CD14-positive monocyte (primary cell): ENCODE measurements at regions not wholly inside any gene's neighbourhood (a gene's known extent, or its start where the extent isn't known, plus 50 kb on each side); places are given as distances from the start of the nearest gene placed in this dataset.

Source experiments
- DNase-seq, 3 donors: peaks; one replicate each; pipeline ENCODE4 v3.0.0-alpha.2; 2011 to 2022
- H2AFZ ChIP-seq: 2 replicates; pipeline ENCODE4 v1.6.0; 2012; ENCODE audit warnings: mild to moderate bottlenecking, low read depth, low read length, inconsistent platforms; ENCODE audit not compliant: insufficient read depth, poor library complexity, severe bottlenecking
- H3K27ac ChIP-seq, 2 donors: 1 replicate in 1 of 2; 2 replicates in 1 of 2; pipeline ENCODE4 v1.5.1; 2012 to 2013; ENCODE audit warnings: low read length in 2 of 2, control low read depth in 1 of 2, inconsistent platforms in 1 of 2, low read depth in 1 of 2, mild to moderate bottlenecking in 1 of 2
- H3K27me3 ChIP-seq, 2 donors: one replicate each; pipeline versions ENCODE4 v1.6.0 to v1.6.1; 2011 to 2013; ENCODE audit warnings: low read length in 2 of 2; ENCODE audit not compliant: control insufficient read depth in 2 of 2, insufficient read depth in 2 of 2
- H3K36me3 ChIP-seq, 2 donors: replicated peaks in 1 of 2; 1 replicate in 1 of 2; 2 replicates in 1 of 2; pipeline versions ENCODE4 v1.5.1 to v1.6.1; 2012 to 2013; ENCODE audit warnings: low read length in 2 of 2, control low read depth in 1 of 2, inconsistent platforms in 1 of 2, mild to moderate bottlenecking in 1 of 2; ENCODE audit not compliant: insufficient read depth in 2 of 2, control insufficient read depth in 1 of 2
- H3K4me1 ChIP-seq, 2 donors: 1 replicate in 1 of 2; 2 replicates in 1 of 2; pipeline versions ENCODE4 v1.5.1 to v1.6.1; 2012 to 2013; ENCODE audit warnings: low read length in 2 of 2, control low read depth in 1 of 2, inconsistent platforms in 1 of 2, mild to moderate bottlenecking in 1 of 2, moderate library complexity in 1 of 2; ENCODE audit not compliant: insufficient read depth in 2 of 2, control insufficient read depth in 1 of 2
- H3K4me2 ChIP-seq: replicated peaks from 2 replicates; pipeline ENCODE3; 2012; ENCODE audit warnings: low read length, moderate library complexity, mild to moderate bottlenecking; ENCODE audit not compliant: poor library complexity, severe bottlenecking; ENCODE audit errors: extremely low read depth
- H3K4me3 ChIP-seq, 3 experiments: fragments of 200-600 bp in 1 of 3; sonication (generic) in 1 of 3; replicated peaks in 1 of 3; 1 replicate in 2 of 3; 2 replicates in 1 of 3; pipeline ENCODE4 v1.5.1; 2011 to 2013; ENCODE audit warnings: low read length in 3 of 3, mild to moderate bottlenecking in 3 of 3, control low read depth in 2 of 3, low read depth in 2 of 3, inconsistent platforms in 1 of 3, moderate library complexity in 1 of 3
- H3K79me2 ChIP-seq: 2 replicates; pipeline ENCODE4 v1.6.0; 2012; ENCODE audit warnings: mild to moderate bottlenecking, control low read depth, inconsistent platforms, low read length, moderate library complexity; ENCODE audit not compliant: insufficient read depth
- H3K9ac ChIP-seq: 2 replicates; pipeline ENCODE4 v1.6.0; 2017; ENCODE audit warnings: low read length, mild to moderate bottlenecking; ENCODE audit not compliant: insufficient read depth, poor library complexity, severe bottlenecking
- H3K9me3 ChIP-seq, 2 donors: replicated peaks in 1 of 2; 1 replicate in 1 of 2; 2 replicates in 1 of 2; pipeline versions ENCODE4 v1.5.1 to v1.6.1; 2012 to 2013; ENCODE audit warnings: low read length in 2 of 2, control low read depth in 1 of 2; ENCODE audit not compliant: control insufficient read depth in 1 of 2, insufficient read depth in 1 of 2
- H4K20me1 ChIP-seq: 2 replicates; pipeline ENCODE4 v1.6.0; 2012; ENCODE audit warnings: mild to moderate bottlenecking, low read length, control low read depth, moderate library complexity; ENCODE audit not compliant: insufficient read depth
- H3K27ac Mint-ChIP-seq, 7 donors: one replicate each; pipeline ENCODE4 v1.8.0; 2020; ENCODE audit warnings: mild to moderate bottlenecking in 7 of 7, mixed read lengths in 7 of 7, moderate library complexity in 6 of 7, inconsistent platforms in 2 of 7
- H3K27me3 Mint-ChIP-seq, 3 donors: one replicate each; pipeline ENCODE4 v1.8.0; 2021 to 2022; ENCODE audit warnings: low read depth in 3 of 3, mild to moderate bottlenecking in 3 of 3, mixed read lengths in 3 of 3, moderate library complexity in 3 of 3, inconsistent platforms in 1 of 3
- H3K36me3 Mint-ChIP-seq, 2 donors: one replicate each; pipeline ENCODE4 v1.8.0; 2020; ENCODE audit warnings: mixed read lengths in 2 of 2, inconsistent platforms in 1 of 2, mild to moderate bottlenecking in 1 of 2
- H3K4me1 Mint-ChIP-seq: one replicate; pipeline ENCODE4 v1.8.0; 2020; ENCODE audit warnings: mild to moderate bottlenecking, mixed read lengths
- H3K4me3 Mint-ChIP-seq, 2 donors: one replicate each; pipeline ENCODE4 v1.8.0; 2020; ENCODE audit warnings: mild to moderate bottlenecking in 2 of 2, mixed read lengths in 2 of 2, moderate library complexity in 1 of 2
- H3K9me3 Mint-ChIP-seq, 7 donors: one replicate each; pipeline ENCODE4 v1.8.0; 2020 to 2022; ENCODE audit warnings: mixed read lengths in 7 of 7, mild to moderate bottlenecking in 6 of 7, moderate library complexity in 6 of 7, inconsistent platforms in 2 of 7
- CTCF ChIP-seq: fragments of 200-600 bp; IDR thresholded peaks from one replicate; pipeline ENCODE4 v1.8.0; 2022; ENCODE audit warnings: antibody characterized with exemption, mild to moderate bottlenecking
- WGBS: methylation state at CpG from one replicate; pipeline ENCODE4 v1.1.5; 2013; ENCODE audit warnings: missing lambda C conversion rate; ENCODE audit not compliant: insufficient coverage; 5-methylcytosine and 5-hydroxymethylcytosine counted together
- intact Hi-C, 2 donors: fragments of 100-400 bp; cut with micrococcal nuclease; formaldehyde crosslinking; loops; one replicate each; pipeline versions ENCODE4 v1.15.0 to v1.15.1; 2023

GRCh38 chr5:173677125-173677672 is 60.7 kb upstream of the BOD1 start:
- Mint-ChIP-seq H3K4me3 (no peak overlapping the region), H3K36me3 (peaks cover 0 to 1% of the 10 kb centered on the region in 2 donors), H3K4me1 (no peaks in the 10 kb centered on the region), H3K9me3 (peaks cover 0 to 19% (median 16%) of the 10 kb centered on the region in 7 donors), H3K27ac (no peak overlapping the region), H3K27me3 (peaks cover 0 to 6% (median 1%) of the 10 kb centered on the region in 3 donors)
- no peak overlapping the region for H2AFZ ChIP-seq
- WGBS, result no CpG with 5 or more reads among the region's 2 CpGs
- no peaks in the 10 kb centered on the region for H3K79me2 ChIP-seq
- intact Hi-C loops, result no loop called here
- H3K27ac ChIP-seq, result no peak overlapping the region
- no peaks in the 10 kb centered on the region for H4K20me1 ChIP-seq
- no peak overlapping the region for H3K9ac ChIP-seq
- TF ChIP-seq CTCF, result no peak
- H3K36me3 ChIP-seq, result no peaks in the 10 kb centered on the region
- H3K9me3 ChIP-seq, result peaks cover 0 to 18% of the 10 kb centered on the region in 2 donors
- no peak overlapping the region for H3K4me3 ChIP-seq
- DNase-seq, result no peak
- no peak overlapping the region for H3K4me2 ChIP-seq
- no peaks in the 10 kb centered on the region for H3K4me1 ChIP-seq
- H3K27me3 ChIP-seq, result no peaks in the 10 kb centered on the region

- peak overlapping the region in 1 of 7 donors; percentile 54 for H3K27ac Mint-ChIP-seq
- no peak for TF ChIP-seq CTCF
- H3K4me1 ChIP-seq, result no peaks in the 10 kb centered on the region
- no peak overlapping the region for H2AFZ ChIP-seq
- H3K9ac ChIP-seq, result no peak overlapping the region
- no peak overlapping the region for H3K4me2 ChIP-seq
- H3K79me2 ChIP-seq, result no peaks in the 10 kb centered on the region
- H3K9me3 ChIP-seq, result peaks cover 0 to 18% of the 10 kb centered on the region in 2 donors
- no peaks in the 10 kb centered on the region for H3K27me3 ChIP-seq
- no peak overlapping the region for H3K4me3 Mint-ChIP-seq
- 98% methylated on average over 6 of the region's 6 CpGs for WGBS
- H3K4me1 Mint-ChIP-seq, result no peaks in the 10 kb centered on the region
- H3K27me3 Mint-ChIP-seq, result peaks cover 0 to 6% (median 4%) of the 10 kb centered on the region in 3 donors
- H3K4me3 ChIP-seq, result no peak overlapping the region
- peaks cover 2 to 21% (median 15%) of the 10 kb centered on the region in 7 donors for H3K9me3 Mint-ChIP-seq
- intact Hi-C loops, result no loop called here
- peaks cover 0 to 1% of the 10 kb centered on the region in 2 donors for H3K36me3 Mint-ChIP-seq
- H3K36me3 ChIP-seq, result no peaks in the 10 kb centered on the region
- no peak overlapping the region for H3K27ac ChIP-seq
- DNase-seq, result no peak
- H4K20me1 ChIP-seq, result no peaks in the 10 kb centered on the region
These were observed 63.6 kb upstream of the BOD1 start for GRCh38 chr5:173679909-173680630.
